OCI-LY1 (cell line): ENCODE measurements at regions not wholly inside any gene's neighbourhood (a gene's known extent, or its start where the extent isn't known, plus 50 kb on each side); places are given as distances from the start of the nearest gene placed in this dataset.

Experiments
- H2AFZ ChIP-seq: fragments of 200-600 bp; sonication (generic), shearing (Covaris generic); 2 replicates; pipeline ENCODE4 v1.6.0; 2014; ENCODE audit warnings: antibody characterized with exemption, mild to moderate bottlenecking, low read length
- H3F3A ChIP-seq: fragments of 200-600 bp; sonication (generic), shearing (Covaris generic); 2 replicates; pipeline ENCODE4 v1.6.0; 2014; ENCODE audit warnings: mild to moderate bottlenecking, antibody characterized with exemption, low read length, moderate library complexity; ENCODE audit not compliant: insufficient read depth
- H3K27ac ChIP-seq: fragments of 200-600 bp; sonication (generic); 2 replicates; pipeline ENCODE4 v1.5.1; 2014; ENCODE audit warnings: low read length, mixed run types, mild to moderate bottlenecking, low read depth; ENCODE audit not compliant: poor library complexity, severe bottlenecking
- H3K27me3 ChIP-seq: fragments of 200-600 bp; sonication (generic); 2 replicates; pipeline ENCODE4 v1.6.0; 2014; ENCODE audit warnings: antibody characterized with exemption, mild to moderate bottlenecking, low read length, moderate library complexity; ENCODE audit not compliant: insufficient read depth
- H3K36me3 ChIP-seq: fragments of 200-600 bp; sonication (generic); 2 replicates; pipeline ENCODE4 v1.6.1; 2014; ENCODE audit warnings: mild to moderate bottlenecking, antibody characterized with exemption, low read length, moderate library complexity, mixed read lengths; ENCODE audit not compliant: insufficient read depth
- H3K4me1 ChIP-seq: fragments of 200-600 bp; sonication (generic); 2 replicates; pipeline ENCODE4 v1.5.1; 2014; ENCODE audit warnings: mild to moderate bottlenecking, low read length, moderate library complexity; ENCODE audit not compliant: insufficient read depth, severe bottlenecking
- H3K4me2 ChIP-seq: fragments of 200-600 bp; sonication (generic), shearing (Covaris generic); 2 replicates; pipeline ENCODE4 v1.6.1; 2014; ENCODE audit warnings: low read length
- H3K4me3 ChIP-seq: fragments of 200-600 bp; sonication (generic); 2 replicates; pipeline ENCODE4 v1.5.1; 2014; ENCODE audit warnings: low read length, low read depth, mild to moderate bottlenecking, mixed read lengths; ENCODE audit not compliant: poor library complexity, severe bottlenecking
- H3K79me2 ChIP-seq: fragments of 200-600 bp; shearing (Covaris generic); 2 replicates; pipeline ENCODE4 v1.6.1; 2016; ENCODE audit warnings: mixed run types, low read length, mixed read lengths; ENCODE audit not compliant: insufficient read depth
- H3K9ac ChIP-seq: fragments of 200-600 bp; sonication (generic), shearing (Covaris generic); 2 replicates; pipeline ENCODE4 v1.6.1; 2014; ENCODE audit warnings: mild to moderate bottlenecking, low read length, mixed read lengths
- H3K9me2 ChIP-seq: fragments of 200-600 bp; sonication (generic), shearing (Covaris generic); 2 replicates; pipeline ENCODE4 v1.6.1; 2014; ENCODE audit warnings: low read depth, mild to moderate bottlenecking, low read length, mixed read lengths
- H3K9me3 ChIP-seq: fragments of 200-600 bp; shearing (Covaris generic); 2 replicates; pipeline ENCODE4 v1.6.1; 2014; ENCODE audit warnings: low read length, mixed read lengths
- H4K20me1 ChIP-seq: fragments of 200-600 bp; sonication (generic), shearing (Covaris generic); 2 replicates; pipeline ENCODE4 v1.6.0; 2016; ENCODE audit warnings: mild to moderate bottlenecking, low read length; ENCODE audit not compliant: insufficient read depth
- EZH2 ChIP-seq: fragments of 200-600 bp; sonication (generic), shearing (Covaris generic); IDR thresholded peaks from 2 replicates; pipeline ENCODE4 v1.8.0; 2017; ENCODE audit warnings: borderline replicate concordance, mixed run types, mild to moderate bottlenecking, antibody characterized with exemption, low read length, moderate library complexity, mixed read lengths
- TF ChIP-seq, protein P1 (sequence below): fragments of 200-600 bp; sonication (generic), shearing (Covaris generic); IDR thresholded peaks from 2 replicates; pipeline ENCODE4 v1.5.1; 2017; ENCODE audit warnings: mild to moderate bottlenecking, antibody characterized with exemption, low read length, moderate library complexity, mixed read lengths

DNA sequence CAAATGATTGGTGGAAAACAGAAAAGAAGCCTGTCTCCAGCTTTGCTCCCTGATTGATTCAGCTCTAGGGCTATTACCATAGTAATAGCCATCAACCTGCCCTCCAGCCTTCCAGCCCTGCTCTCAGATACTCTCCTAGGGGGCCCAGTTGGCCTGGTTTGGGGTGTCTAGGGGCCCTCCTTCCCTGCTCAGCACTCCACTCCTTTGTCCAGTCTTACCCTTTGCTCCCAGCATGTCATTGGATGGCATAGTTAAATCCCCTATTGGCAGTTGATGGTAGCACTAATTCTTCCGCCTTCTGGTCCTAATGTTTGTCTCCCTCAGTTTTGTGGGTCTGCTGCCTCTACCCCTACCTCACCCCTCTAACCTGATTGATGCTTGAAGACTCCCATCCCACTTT, 175.4 kb upstream of the PELI2 start:
- Histone ChIP-seq H3K79me2 (no peaks in the 10 kb centered on the region), H3K4me3 (no peak overlapping the region), H2AFZ (no peak overlapping the region), H3K27me3 (no peaks in the 10 kb centered on the region), H3K4me1 (no peaks in the 10 kb centered on the region), H3K9me2 (no peaks in the 10 kb centered on the region), H3K4me2 (no peak overlapping the region), H3K9me3 (no peaks in the 10 kb centered on the region), H3K36me3 (no peaks in the 10 kb centered on the region), H3K9ac (no peak overlapping the region), H3K27ac (no peak overlapping the region), H3F3A (no peaks in the 10 kb centered on the region), H4K20me1 (no peaks in the 10 kb centered on the region)
- TF ChIP-seq, protein P1, sequence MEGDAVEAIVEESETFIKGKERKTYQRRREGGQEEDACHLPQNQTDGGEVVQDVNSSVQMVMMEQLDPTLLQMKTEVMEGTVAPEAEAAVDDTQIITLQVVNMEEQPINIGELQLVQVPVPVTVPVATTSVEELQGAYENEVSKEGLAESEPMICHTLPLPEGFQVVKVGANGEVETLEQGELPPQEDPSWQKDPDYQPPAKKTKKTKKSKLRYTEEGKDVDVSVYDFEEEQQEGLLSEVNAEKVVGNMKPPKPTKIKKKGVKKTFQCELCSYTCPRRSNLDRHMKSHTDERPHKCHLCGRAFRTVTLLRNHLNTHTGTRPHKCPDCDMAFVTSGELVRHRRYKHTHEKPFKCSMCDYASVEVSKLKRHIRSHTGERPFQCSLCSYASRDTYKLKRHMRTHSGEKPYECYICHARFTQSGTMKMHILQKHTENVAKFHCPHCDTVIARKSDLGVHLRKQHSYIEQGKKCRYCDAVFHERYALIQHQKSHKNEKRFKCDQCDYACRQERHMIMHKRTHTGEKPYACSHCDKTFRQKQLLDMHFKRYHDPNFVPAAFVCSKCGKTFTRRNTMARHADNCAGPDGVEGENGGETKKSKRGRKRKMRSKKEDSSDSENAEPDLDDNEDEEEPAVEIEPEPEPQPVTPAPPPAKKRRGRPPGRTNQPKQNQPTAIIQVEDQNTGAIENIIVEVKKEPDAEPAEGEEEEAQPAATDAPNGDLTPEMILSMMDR = no peak
- TF ChIP-seq EZH2 = no peak

DNA sequence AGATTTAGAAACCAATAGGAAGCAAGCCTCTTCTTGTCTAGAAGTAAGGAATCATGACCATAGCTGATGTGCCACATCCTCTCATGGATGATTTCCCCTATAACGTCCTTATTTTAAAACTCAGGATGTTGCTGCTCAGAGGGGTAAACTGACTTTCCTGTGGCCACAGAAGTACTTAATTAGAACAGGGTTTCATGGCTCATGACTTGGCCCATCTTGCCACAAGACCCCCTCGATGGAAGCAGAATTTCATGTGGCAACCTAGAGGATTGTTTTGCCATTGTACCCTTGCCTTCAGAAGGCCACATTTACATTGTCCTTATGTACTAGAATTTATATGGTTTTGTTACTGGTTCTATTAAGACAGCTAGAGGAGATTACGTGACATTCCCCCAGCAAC, 173.5 kb upstream of the PELI2 start:
- no peaks in the 10 kb centered on the region for H3K9me3 ChIP-seq
- H3K9me2 ChIP-seq = no peaks in the 10 kb centered on the region
- H4K20me1 ChIP-seq = no peaks in the 10 kb centered on the region
- H3K36me3 ChIP-seq = no peaks in the 10 kb centered on the region
- no peaks in the 10 kb centered on the region for H3K4me1 ChIP-seq
- TF ChIP-seq EZH2 = no peak
- TF ChIP-seq, protein P1 = no peak
- no peak overlapping the region for H3K27ac ChIP-seq
- H2AFZ ChIP-seq = no peak overlapping the region
- no peak overlapping the region for H3K4me2 ChIP-seq
- no peaks in the 10 kb centered on the region for H3F3A ChIP-seq
- H3K9ac ChIP-seq = no peak overlapping the region
- H3K79me2 ChIP-seq = no peaks in the 10 kb centered on the region
- no peak overlapping the region for H3K4me3 ChIP-seq
- H3K27me3 ChIP-seq = no peaks in the 10 kb centered on the region

DNA sequence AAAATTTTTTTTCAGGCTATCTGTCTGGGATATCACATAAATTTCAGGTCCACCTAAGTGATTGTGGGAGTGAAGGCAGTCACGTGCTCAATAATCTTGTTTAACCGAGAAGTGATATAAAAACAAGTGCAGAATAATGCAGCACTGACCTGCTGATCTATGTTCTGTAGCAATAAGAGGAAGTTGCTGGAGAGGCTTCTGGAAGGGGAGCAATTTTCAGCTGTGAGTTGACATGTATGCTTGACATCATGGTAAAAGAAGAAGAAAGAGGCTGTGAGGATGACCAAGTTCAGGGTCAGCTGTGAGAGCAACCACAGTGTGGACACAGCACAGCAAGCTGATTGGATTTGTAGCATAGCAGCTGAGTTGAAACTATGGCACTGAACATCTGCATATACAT, 172.0 kb upstream of the PELI2 start:
- Histone ChIP-seq H3K4me3 (no peak overlapping the region), H2AFZ (no peak overlapping the region), H3K4me2 (no peak overlapping the region), H3K36me3 (no peaks in the 10 kb centered on the region), H4K20me1 (no peaks in the 10 kb centered on the region), H3K9ac (no peak overlapping the region), H3K79me2 (no peaks in the 10 kb centered on the region), H3K4me1 (no peaks in the 10 kb centered on the region), H3K9me2 (no peaks in the 10 kb centered on the region), H3K27ac (no peak overlapping the region), H3K27me3 (no peaks in the 10 kb centered on the region), H3F3A (no peaks in the 10 kb centered on the region), H3K9me3 (no peaks in the 10 kb centered on the region)
- no peak for TF ChIP-seq EZH2
- TF ChIP-seq, protein P1 = no peak
